Natural killer cell (primary cell): ENCODE measurements at regions not wholly inside any gene's neighbourhood (a gene's known extent, or its start where the extent isn't known, plus 50 kb on each side); places are given as distances from the start of the nearest gene placed in this dataset.
"Not testable (repeated sequence)": the region's sequence is repeated elsewhere in the genome, so short reads cannot be mapped to it uniquely, and the experiment has no call there.

Experiments
- ATAC-seq, 3 donors: fragments of 150-1000 bp in 2 of 3; fragments of 200-7000 bp in 1 of 3; cut with Tn5 transposase; 1 replicate in 1 of 3; 2 replicates in 2 of 3; pipeline ENCODE4 v1.10.0; 2021; ENCODE audit warnings: mild to moderate bottlenecking in 2 of 3, moderate library complexity in 2 of 3
- DNase-seq, 2 donors: peaks; one replicate each; pipeline versions ENCODE4 v3.0.0 to v3.0.0-alpha.2; 2013 to 2021; ENCODE audit warnings: mixed read lengths in 1 of 2
- H3K27ac ChIP-seq: one replicate; pipeline ENCODE4 v1.5.1; 2013; ENCODE audit warnings: mild to moderate bottlenecking, low read length
- H3K27me3 ChIP-seq: one replicate; pipeline ENCODE4 v1.6.1; 2013; ENCODE audit warnings: low read length; ENCODE audit not compliant: control insufficient read depth, insufficient read depth
- H3K36me3 ChIP-seq: one replicate; pipeline ENCODE4 v1.6.1; 2013; ENCODE audit warnings: low read length; ENCODE audit not compliant: control insufficient read depth, insufficient read depth
- H3K4me1 ChIP-seq: one replicate; pipeline ENCODE4 v1.6.1; 2013; ENCODE audit warnings: low read length; ENCODE audit not compliant: control insufficient read depth, insufficient read depth
- H3K4me3 ChIP-seq: one replicate; pipeline ENCODE4 v1.5.1; 2013; ENCODE audit warnings: low read length
- H3K9me3 ChIP-seq: one replicate; pipeline ENCODE4 v1.6.1; 2013; ENCODE audit warnings: low read length; ENCODE audit not compliant: control insufficient read depth, insufficient read depth
- H3K27ac Mint-ChIP-seq, 2 donors: one replicate each; pipeline ENCODE4 v1.8.0; 2022; ENCODE audit warnings: mild to moderate bottlenecking in 2 of 2, mixed read lengths in 2 of 2, moderate library complexity in 1 of 2
- H3K27me3 Mint-ChIP-seq, 2 donors: one replicate each; pipeline ENCODE4 v1.8.0; 2022; ENCODE audit warnings: low read depth in 2 of 2, mixed read lengths in 2 of 2
- H3K36me3 Mint-ChIP-seq: one replicate; pipeline ENCODE4 v1.8.0; 2022; ENCODE audit warnings: mixed read lengths
- H3K4me1 Mint-ChIP-seq, 2 donors: one replicate each; pipeline ENCODE4 v1.8.0; 2022; ENCODE audit warnings: mixed read lengths in 2 of 2
- H3K4me3 Mint-ChIP-seq: one replicate; pipeline ENCODE4 v1.8.0; 2022; ENCODE audit warnings: mild to moderate bottlenecking, moderate library complexity, mixed read lengths
- H3K9me3 Mint-ChIP-seq, 2 donors: one replicate each; pipeline ENCODE4 v1.8.0; 2022; ENCODE audit warnings: mixed read lengths in 2 of 2
- WGBS: methylation state at CpG from one replicate; pipeline ENCODE4 v1.1.7; 2013; ENCODE audit warnings: missing lambda C conversion rate; ENCODE audit not compliant: insufficient coverage; 5-methylcytosine and 5-hydroxymethylcytosine counted together
- intact Hi-C: fragments of 100-400 bp; cut with micrococcal nuclease; formaldehyde crosslinking; loops from one replicate; pipeline ENCODE4 v1.14.2; 2022
- TF ChIP-seq, protein P1 (sequence below): fragments of 200-600 bp; IDR thresholded peaks from one replicate; pipeline ENCODE4 v1.8.0; 2022; ENCODE audit warnings: antibody characterized with exemption

DNA sequence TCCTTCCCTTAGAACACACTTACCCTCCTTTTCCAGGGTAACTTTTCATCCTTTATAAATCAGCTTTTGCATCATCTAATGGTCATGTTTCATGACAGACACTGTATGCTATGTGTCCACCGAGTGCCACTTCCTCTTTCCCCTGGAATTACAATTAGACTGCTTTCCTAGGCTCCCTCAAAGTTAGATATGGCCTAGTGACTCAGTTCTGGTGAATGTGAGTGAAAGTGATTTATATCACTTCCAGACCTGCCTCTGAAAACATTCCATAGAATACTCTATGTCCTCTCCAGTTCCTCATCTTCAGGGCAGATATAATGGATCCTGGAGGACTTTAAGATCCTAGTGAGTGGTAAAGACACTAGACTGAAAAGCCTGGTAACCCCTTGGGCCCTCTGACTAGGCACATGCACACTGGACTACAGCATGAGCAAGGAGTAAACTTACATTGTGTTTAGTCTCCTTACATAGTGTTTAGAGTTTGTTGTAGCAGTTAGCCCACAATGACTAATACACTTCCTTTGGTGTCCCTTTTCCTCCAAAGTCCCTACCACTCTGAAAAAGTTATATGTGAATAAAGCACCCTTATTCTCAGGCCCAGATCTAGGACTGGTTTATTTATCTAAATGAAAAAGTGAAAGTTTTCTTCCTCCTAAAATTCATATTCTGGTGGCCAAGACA, 59.3 kb downstream of the GPR88 start:
- Mint-ChIP-seq H3K9me3 (peaks cover 4 to 8% of the 10 kb centered on the region in 2 donors), H3K27me3 (no peaks in the 10 kb centered on the region), H3K4me1 (peaks cover 5 to 7% of the 10 kb centered on the region in 2 donors), H3K27ac (no peak overlapping the region), H3K4me3 (no peak overlapping the region), H3K36me3 (peaks cover 20% of the 10 kb centered on the region)
- H3K27me3 ChIP-seq = no peaks in the 10 kb centered on the region
- no peaks in the 10 kb centered on the region for H3K36me3 ChIP-seq
- no peaks in the 10 kb centered on the region for H3K9me3 ChIP-seq
- no CpG with 5 or more reads among the region's 1 CpG for WGBS
- H3K4me1 ChIP-seq = no peaks in the 10 kb centered on the region
- intact Hi-C loops = no loop called here
- ATAC-seq (no peak), DNase-seq (no peak)
- TF ChIP-seq, protein P1, sequence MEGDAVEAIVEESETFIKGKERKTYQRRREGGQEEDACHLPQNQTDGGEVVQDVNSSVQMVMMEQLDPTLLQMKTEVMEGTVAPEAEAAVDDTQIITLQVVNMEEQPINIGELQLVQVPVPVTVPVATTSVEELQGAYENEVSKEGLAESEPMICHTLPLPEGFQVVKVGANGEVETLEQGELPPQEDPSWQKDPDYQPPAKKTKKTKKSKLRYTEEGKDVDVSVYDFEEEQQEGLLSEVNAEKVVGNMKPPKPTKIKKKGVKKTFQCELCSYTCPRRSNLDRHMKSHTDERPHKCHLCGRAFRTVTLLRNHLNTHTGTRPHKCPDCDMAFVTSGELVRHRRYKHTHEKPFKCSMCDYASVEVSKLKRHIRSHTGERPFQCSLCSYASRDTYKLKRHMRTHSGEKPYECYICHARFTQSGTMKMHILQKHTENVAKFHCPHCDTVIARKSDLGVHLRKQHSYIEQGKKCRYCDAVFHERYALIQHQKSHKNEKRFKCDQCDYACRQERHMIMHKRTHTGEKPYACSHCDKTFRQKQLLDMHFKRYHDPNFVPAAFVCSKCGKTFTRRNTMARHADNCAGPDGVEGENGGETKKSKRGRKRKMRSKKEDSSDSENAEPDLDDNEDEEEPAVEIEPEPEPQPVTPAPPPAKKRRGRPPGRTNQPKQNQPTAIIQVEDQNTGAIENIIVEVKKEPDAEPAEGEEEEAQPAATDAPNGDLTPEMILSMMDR = no peak
- H3K27ac ChIP-seq = no peak overlapping the region
- H3K4me3 ChIP-seq = no peak overlapping the region

DNA sequence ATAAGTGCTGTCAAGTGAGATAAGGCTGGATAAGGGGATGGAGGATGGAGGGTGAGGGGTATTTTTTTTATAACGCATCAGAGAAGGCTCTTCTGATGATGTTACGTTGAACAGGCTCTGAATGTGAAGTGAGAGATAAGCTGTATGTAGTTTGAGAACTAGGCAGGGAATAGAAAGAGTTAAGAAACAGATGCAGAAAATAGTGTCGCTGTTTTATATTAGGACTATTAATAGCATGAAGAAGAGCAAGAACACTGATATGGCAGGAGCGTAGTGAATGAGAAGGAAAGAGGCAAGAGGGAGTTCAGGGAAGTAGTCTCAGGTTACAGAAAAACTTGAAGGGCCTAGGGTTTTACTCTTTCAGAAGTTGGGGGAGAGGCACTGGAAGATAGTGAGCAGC, 59.8 kb downstream of the GPR88 start:
- Mint-ChIP-seq H3K9me3 (peaks cover 5 to 8% of the 10 kb centered on the region in 2 donors), H3K27ac (no peak overlapping the region), H3K36me3 (peaks cover 23% of the 10 kb centered on the region), H3K4me3 (no peak overlapping the region), H3K27me3 (peaks cover 0 to 2% of the 10 kb centered on the region in 2 donors), H3K4me1 (peaks cover 5 to 7% of the 10 kb centered on the region in 2 donors)
- Histone ChIP-seq H3K27me3 (no peaks in the 10 kb centered on the region), H3K36me3 (no peaks in the 10 kb centered on the region), H3K9me3 (no peaks in the 10 kb centered on the region), H3K4me3 (no peak overlapping the region), H3K27ac (no peak overlapping the region), H3K4me1 (no peaks in the 10 kb centered on the region)
- DNase-seq (no peak), ATAC-seq (no peak)
- 53% methylated on average over 4 of the region's 4 CpGs for WGBS
- TF ChIP-seq, protein P1 = no peak
- intact Hi-C loops = no loop called here

DNA sequence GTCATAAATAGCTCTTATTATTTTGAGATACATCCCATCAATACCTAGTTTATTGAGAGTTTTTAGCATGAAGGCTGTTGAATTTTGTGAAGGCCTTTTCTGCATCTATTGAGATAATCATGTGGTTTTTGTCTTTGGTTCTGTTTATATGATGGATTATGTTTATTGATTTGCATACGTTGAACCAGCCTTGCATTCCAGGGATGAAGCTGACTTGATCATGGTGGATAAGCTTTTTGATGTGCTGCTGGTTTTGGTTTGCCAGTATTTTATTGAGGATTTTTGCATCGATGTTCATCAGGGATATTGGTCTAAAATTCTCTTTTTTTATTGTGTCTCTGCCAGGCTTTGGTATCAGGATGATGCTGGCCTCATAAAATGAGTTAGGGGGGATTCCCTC, 62.4 kb downstream of the GPR88 start:
- H3K36me3 ChIP-seq, H3K27me3 ChIP-seq, DNase-seq, intact Hi-C loops, H3K9me3 ChIP-seq, H3K4me1 Mint-ChIP-seq, H3K4me3 ChIP-seq, H3K4me1 ChIP-seq, H3K27ac Mint-ChIP-seq, H3K4me3 Mint-ChIP-seq, H3K27ac ChIP-seq, ATAC-seq: not testable (repeated sequence)
- WGBS = no CpG with 5 or more reads among the region's 2 CpGs
- peaks cover 27% of the 10 kb centered on the region for H3K36me3 Mint-ChIP-seq
- H3K27me3 Mint-ChIP-seq = peaks cover 7 to 12% of the 10 kb centered on the region in 2 donors
- H3K9me3 Mint-ChIP-seq = peaks cover 6 to 11% of the 10 kb centered on the region in 2 donors

DNA sequence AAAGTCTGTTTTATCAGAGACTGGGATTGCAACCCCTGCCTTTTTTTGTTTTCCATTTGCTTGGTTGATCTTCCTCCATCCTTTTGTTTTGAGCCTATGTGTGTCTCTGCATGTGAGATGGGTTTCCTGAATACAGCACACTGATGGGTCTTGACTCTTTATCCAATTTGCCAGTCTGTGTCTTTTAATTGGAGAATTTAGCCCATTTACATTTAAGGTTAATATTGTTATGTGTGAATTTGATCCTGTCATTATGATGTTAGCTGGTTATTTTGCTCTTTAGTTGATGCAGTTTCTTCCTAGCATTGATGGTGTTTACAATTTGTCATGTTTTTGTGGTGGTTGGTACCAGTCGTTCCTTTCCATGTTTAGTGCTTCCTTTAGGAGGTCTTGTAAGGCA, 64.1 kb downstream of the GPR88 start:
- 86% methylated on average over 1 of the region's 1 CpG for WGBS
- intact Hi-C loops, H3K4me1 Mint-ChIP-seq, DNase-seq, H3K4me1 ChIP-seq, H3K27ac ChIP-seq, H3K27ac Mint-ChIP-seq, H3K9me3 ChIP-seq, ATAC-seq, H3K36me3 ChIP-seq, H3K4me3 Mint-ChIP-seq, H3K4me3 ChIP-seq, H3K27me3 ChIP-seq: not testable (repeated sequence)
- H3K36me3 Mint-ChIP-seq = peaks cover 27% of the 10 kb centered on the region
- H3K27me3 Mint-ChIP-seq = peaks cover 12 to 15% of the 10 kb centered on the region in 2 donors
- H3K9me3 Mint-ChIP-seq = peaks cover 6 to 11% of the 10 kb centered on the region in 2 donors
